Heart left ventricle (tissue), 16 donors: ENCODE measurements at regions not wholly inside any gene's neighbourhood (a gene's known extent, or its start where the extent isn't known, plus 50 kb on each side); places are given as distances from the start of the nearest gene placed in this dataset.

Experiments
- ATAC-seq, 4 donors: fragments of 200-7000 bp; cut with Tn5 transposase; one replicate each; pipeline ENCODE4 v1.9.1; 2020 to 2022; ENCODE audit warnings: moderate library complexity in 4 of 4, mild to moderate bottlenecking in 3 of 4, moderate number of reproducible peaks in 1 of 4
- DNase-seq, 5 donors: peaks; one replicate each; pipeline ENCODE4 v3.0.0-alpha.2; 2020
- H3K27ac ChIP-seq, 12 donors: fragments of 200-600 bp; sonication (generic) in 4 of 12; one replicate each; pipeline versions ENCODE4 v1.5.0 to v1.8.0; 2016 to 2022; ENCODE audit warnings: mild to moderate bottlenecking in 2 of 12
- H3K27me3 ChIP-seq, 9 donors: fragments of 200-600 bp; sonication (generic) in 2 of 9; one replicate each; pipeline versions ENCODE4 v1.5.1 to v1.8.0; 2016 to 2022; ENCODE audit warnings: mild to moderate bottlenecking in 3 of 9
- H3K36me3 ChIP-seq, 9 donors: fragments of 200-600 bp; sonication (generic) in 2 of 9; one replicate each; pipeline versions ENCODE4 v1.5.0 to v1.8.0; 2018 to 2022; ENCODE audit warnings: mild to moderate bottlenecking in 2 of 9
- H3K4me1 ChIP-seq, 12 donors: fragments of 200-600 bp; sonication (generic) in 4 of 12; one replicate each; pipeline versions ENCODE4 v1.5.0 to v1.8.0; 2016 to 2022; ENCODE audit warnings: mild to moderate bottlenecking in 3 of 12
- H3K4me3 ChIP-seq, 12 donors: fragments of 200-600 bp; sonication (generic) in 4 of 12; one replicate each; pipeline versions ENCODE4 v1.5.0 to v1.8.0; 2017 to 2022; ENCODE audit warnings: mild to moderate bottlenecking in 9 of 12, moderate library complexity in 4 of 12
- H3K9me3 ChIP-seq, 12 donors: fragments of 200-600 bp; sonication (generic) in 4 of 12; one replicate each; pipeline versions ENCODE4 v1.5.0 to v1.8.0; 2016 to 2022; ENCODE audit warnings: mild to moderate bottlenecking in 1 of 12
- CTCF ChIP-seq, 12 donors: fragments of 200-600 bp; sonication (generic) in 4 of 12; IDR thresholded peaks; one replicate each; pipeline versions ENCODE4 v1.5.0 to v1.8.0; 2018 to 2022; ENCODE audit warnings: antibody characterized with exemption in 12 of 12, mild to moderate bottlenecking in 5 of 12
- POLR2A ChIP-seq, 2 donors: fragments of 450-650 bp; IDR thresholded peaks; one replicate each; pipeline ENCODE4 v1.6.1; 2017; ENCODE audit warnings: antibody characterized with exemption in 2 of 2, mild to moderate bottlenecking in 2 of 2, moderate library complexity in 2 of 2
- WGBS, 4 donors: extraction: QIAGEN DNeasy Blood & Tissue Kit in 2 of 4; methylation state at CpG; one replicate each; pipeline versions ENCODE4 v1.1.5 to v1.1.7; 2013 to 2018; 5-methylcytosine and 5-hydroxymethylcytosine counted together
- intact Hi-C, 10 donors: fragments of 100-400 bp; cut with DNase I; formaldehyde crosslinking; loops; one replicate each; pipeline versions ENCODE4 v1.11.1 to v1.14.2; 2022
- donor health status: ischemic (EF 13 %, LVEDD 7.1; RV severe dilation, severe dysfunction).
- donor health status: healthy with polysubstance abuse.
- donor health status: DM: no; HTN: yes; CAD: no.
- donor health status: DM: no; HTN: no; CAD: no.
- donor health status: ischemic (EF 25% LVEDD 6.9; RV normal size, moderate dysfunction).
- donor health status: ischemic (EF 25% LVEDD 5.7; RV mildly dilated, moderate dysfunction).
- donor health status: healthy.
- donor health status: DM: yes; HTN: yes; CAD: no.
- donor health status: ischemic (EF 35%, LVEDD 5.7; RV mildly dilated, moderate dysfunction).
- donor health status: nonischemic (EF 11% LVEDD 7.7; RV severe dilation, severe dysfunction).
- donor health status: DM: yes; HTN: yes; CAD: no.
- donor health status: PGD.
- donor health status: ischemic (EF 29% LVEDD 5.4; RV normal size, mild dysfunction).
- donor health status: nonischemic (EF 23%, LVEDD 6.1; RV moderate dilation, normal function).

GRCh38 chr2:67462738-67463496 is 65.8 kb downstream of the ETAA1 start:
- intact Hi-C loops = no loop called here
- DNase-seq = no peak
- Histone ChIP-seq H3K9me3 (no peaks in the 10 kb centered on the region), H3K4me1 (peaks cover 0 to 3% (median 0%) of the 10 kb centered on the region in 12 donors), H3K27ac (no peak overlapping the region), H3K27me3 (no peaks in the 10 kb centered on the region), H3K4me3 (no peak overlapping the region), H3K36me3 (no peaks in the 10 kb centered on the region)
- ATAC-seq = no peak
- TF ChIP-seq CTCF (IDR thresholded peaks at IDR 0.05) = no peak
- 89 to 92% (median 90%) methylated on average over 2 of the region's 2 CpGs for WGBS, 4 donors

GRCh38 chr2:67463810-67464209 is 66.7 kb downstream of the ETAA1 start:
- intact Hi-C loops = no loop called here
- DNase-seq (no peak), ATAC-seq (peak in 2 of 4 donors; percentile 31 to 41)
- WGBS, 4 donors = 55 to 83% (median 69%) methylated on average over 5 of the region's 5 CpGs
- Histone ChIP-seq H3K36me3 (no peaks in the 10 kb centered on the region), H3K9me3 (no peaks in the 10 kb centered on the region), H3K4me3 (no peak overlapping the region), H3K4me1 (peaks cover 0 to 3% (median 0%) of the 10 kb centered on the region in 12 donors), H3K27me3 (no peaks in the 10 kb centered on the region), H3K27ac (no peak overlapping the region)
- TF ChIP-seq CTCF (IDR thresholded peaks at IDR 0.05) (no peak), POLR2A (IDR thresholded peaks at IDR 0.05) (no peak)

GRCh38 chr2:67465623-67466022 is 68.5 kb downstream of the ETAA1 start:
- no peaks in the 10 kb centered on the region for H3K27me3 ChIP-seq
- H3K27ac ChIP-seq = no peak overlapping the region
- intact Hi-C loops = no loop called here
- H3K4me3 ChIP-seq = no peak overlapping the region
- TF ChIP-seq POLR2A (IDR thresholded peaks at IDR 0.05) (no peak), CTCF (IDR thresholded peaks at IDR 0.05) (no peak)
- H3K4me1 ChIP-seq = peaks cover 0 to 3% (median 0%) of the 10 kb centered on the region in 12 donors
- no peaks in the 10 kb centered on the region for H3K36me3 ChIP-seq
- ATAC-seq (no peak), DNase-seq (no peak)
- no peaks in the 10 kb centered on the region for H3K9me3 ChIP-seq

GRCh38 chr2:67466734-67467133 is 69.6 kb downstream of the ETAA1 start:
- DNase-seq = no peak
- ATAC-seq = no peak
- Histone ChIP-seq H3K36me3 (no peaks in the 10 kb centered on the region), H3K4me1 (peaks cover 0 to 3% (median 0%) of the 10 kb centered on the region in 12 donors), H3K27me3 (no peaks in the 10 kb centered on the region), H3K9me3 (no peaks in the 10 kb centered on the region), H3K4me3 (no peak overlapping the region), H3K27ac (no peak overlapping the region)
- WGBS, 4 donors = 64 to 72% (median 68%) methylated on average over 4 of the region's 4 CpGs
- intact Hi-C loops = no loop called here
- no peak for TF ChIP-seq POLR2A (IDR thresholded peaks at IDR 0.05)
- no peak for TF ChIP-seq CTCF (IDR thresholded peaks at IDR 0.05)
